ENCODE measurements at regions not wholly inside any gene's neighbourhood (a gene's known extent, or its start where the extent isn't known, plus 50 kb on each side); places are given as distances from the start of the nearest gene placed in this dataset.

DNA sequence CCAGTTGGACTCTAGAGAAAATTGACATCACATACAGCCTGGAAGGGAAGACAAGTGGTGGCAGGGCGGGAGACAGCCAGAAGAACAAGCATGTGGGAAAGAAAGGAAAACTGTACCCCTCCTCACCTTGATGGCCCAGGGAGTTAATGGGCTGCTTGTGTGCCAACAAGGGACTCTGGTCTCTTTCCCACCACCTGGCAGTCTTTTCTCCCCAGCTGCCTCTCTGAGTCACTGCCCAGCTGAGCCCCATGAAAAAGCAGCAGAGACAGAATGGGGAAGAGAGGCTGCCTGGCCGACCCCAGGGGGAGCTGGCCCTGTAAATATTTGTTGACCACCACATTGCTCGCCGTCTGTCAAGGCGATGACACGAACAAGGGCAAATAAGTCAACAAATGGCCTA is 359.4 kb downstream of the ENC1 start:
- no peak for DNase-seq
- H3K4me3 ChIP-seq: no peak overlapping the region
- intact Hi-C loops (cut with DNase I): no loop called here
- no peaks in the 10 kb centered on the region for H3K27me3 ChIP-seq
- H3K9ac ChIP-seq (ENCODE audit: low read depth in 2 of 2, low read length in 2 of 2): no peak overlapping the region
- no peaks in the 10 kb centered on the region for H3K4me1 ChIP-seq
- no peaks in the 10 kb centered on the region for H3K9me3 ChIP-seq
- no peak overlapping the region for H3K27ac ChIP-seq
- H3K36me3 ChIP-seq: no peaks in the 10 kb centered on the region
- TF ChIP-seq, protein P1, sequence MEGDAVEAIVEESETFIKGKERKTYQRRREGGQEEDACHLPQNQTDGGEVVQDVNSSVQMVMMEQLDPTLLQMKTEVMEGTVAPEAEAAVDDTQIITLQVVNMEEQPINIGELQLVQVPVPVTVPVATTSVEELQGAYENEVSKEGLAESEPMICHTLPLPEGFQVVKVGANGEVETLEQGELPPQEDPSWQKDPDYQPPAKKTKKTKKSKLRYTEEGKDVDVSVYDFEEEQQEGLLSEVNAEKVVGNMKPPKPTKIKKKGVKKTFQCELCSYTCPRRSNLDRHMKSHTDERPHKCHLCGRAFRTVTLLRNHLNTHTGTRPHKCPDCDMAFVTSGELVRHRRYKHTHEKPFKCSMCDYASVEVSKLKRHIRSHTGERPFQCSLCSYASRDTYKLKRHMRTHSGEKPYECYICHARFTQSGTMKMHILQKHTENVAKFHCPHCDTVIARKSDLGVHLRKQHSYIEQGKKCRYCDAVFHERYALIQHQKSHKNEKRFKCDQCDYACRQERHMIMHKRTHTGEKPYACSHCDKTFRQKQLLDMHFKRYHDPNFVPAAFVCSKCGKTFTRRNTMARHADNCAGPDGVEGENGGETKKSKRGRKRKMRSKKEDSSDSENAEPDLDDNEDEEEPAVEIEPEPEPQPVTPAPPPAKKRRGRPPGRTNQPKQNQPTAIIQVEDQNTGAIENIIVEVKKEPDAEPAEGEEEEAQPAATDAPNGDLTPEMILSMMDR (IDR thresholded peaks at IDR 0.05): no peak

DNA sequence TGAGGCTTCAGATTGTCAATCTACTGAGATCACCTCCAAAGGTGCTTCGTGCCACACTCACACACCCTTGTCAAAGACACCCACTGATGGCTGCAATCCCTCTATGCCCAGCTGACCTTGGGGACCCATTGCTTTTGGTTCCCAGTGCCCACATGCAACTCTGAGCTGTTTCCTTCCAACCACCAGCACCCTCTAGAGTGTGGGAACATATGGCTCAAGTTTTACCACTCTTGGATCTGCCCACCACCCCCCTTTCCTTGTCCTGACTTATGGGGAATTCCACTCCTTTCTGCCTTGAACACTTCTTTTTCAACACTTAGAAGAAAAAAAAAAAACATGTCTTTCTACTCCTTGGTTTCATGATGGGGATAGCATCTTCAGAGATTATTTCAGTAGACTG is 360.2 kb downstream of the ENC1 start:
- Histone ChIP-seq H3K4me1 (no peaks in the 10 kb centered on the region), H3K4me3 (no peak overlapping the region), H3K9ac (ENCODE audit: low read depth in 2 of 2, low read length in 2 of 2) (no peak overlapping the region), H3K27me3 (no peaks in the 10 kb centered on the region), H3K27ac (no peak overlapping the region), H3K36me3 (no peaks in the 10 kb centered on the region), H3K9me3 (no peaks in the 10 kb centered on the region)
- DNase-seq: no peak
- TF ChIP-seq, protein P1 (IDR thresholded peaks at IDR 0.05): no peak
- intact Hi-C loops (cut with DNase I): no loop called here

DNA sequence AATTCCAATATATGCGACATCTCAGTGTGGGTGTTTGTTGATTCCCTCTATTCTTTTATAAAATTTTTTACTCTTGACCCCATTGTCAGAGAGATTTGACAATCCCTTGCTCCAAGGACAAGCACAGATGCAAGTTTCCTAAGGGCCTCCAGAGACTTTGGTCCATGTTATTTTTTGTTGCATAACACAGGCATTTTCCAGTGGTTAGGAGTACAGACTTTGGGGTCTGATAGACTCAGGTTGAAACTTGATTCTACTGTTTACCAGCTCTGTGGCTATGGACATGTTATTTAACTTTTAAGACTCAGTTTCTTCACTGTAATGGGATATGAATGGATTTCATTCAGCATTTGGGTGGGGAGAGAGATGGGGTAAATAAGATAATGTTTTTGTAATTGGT is 361.3 kb downstream of the ENC1 start:
- TF ChIP-seq, protein P1 (IDR thresholded peaks at IDR 0.05): no peak
- no peak for DNase-seq
- no peaks in the 10 kb centered on the region for H3K4me1 ChIP-seq
- H3K9ac ChIP-seq (ENCODE audit: low read depth in 2 of 2, low read length in 2 of 2): no peak overlapping the region
- no peak overlapping the region for H3K27ac ChIP-seq
- no peaks in the 10 kb centered on the region for H3K27me3 ChIP-seq
- no peaks in the 10 kb centered on the region for H3K36me3 ChIP-seq
- H3K9me3 ChIP-seq: no peaks in the 10 kb centered on the region
- intact Hi-C loops (cut with DNase I): no loop called here
- H3K4me3 ChIP-seq: no peak overlapping the region

DNA sequence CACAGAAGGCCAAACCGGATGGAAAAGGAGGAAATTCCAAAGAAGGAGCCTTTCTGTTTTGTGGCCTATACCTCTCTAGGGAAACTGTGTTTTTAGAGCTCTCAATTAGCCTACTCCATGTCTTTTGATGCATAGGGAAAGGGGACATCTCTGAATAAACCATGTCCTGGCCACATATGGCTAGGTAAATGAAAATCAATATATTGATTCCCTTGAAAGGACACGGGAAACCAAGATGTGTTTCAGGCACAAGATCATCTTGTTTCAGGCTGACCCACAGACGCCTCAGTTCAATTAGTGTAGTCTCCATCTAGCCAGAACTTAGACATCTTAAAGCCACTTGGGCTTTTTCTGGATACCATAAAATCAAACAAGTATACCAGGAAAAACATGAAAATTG is 363.1 kb downstream of the ENC1 start:
- Histone ChIP-seq H3K9me3 (no peaks in the 10 kb centered on the region), H3K36me3 (no peaks in the 10 kb centered on the region), H3K4me3 (no peak overlapping the region), H3K27ac (no peak overlapping the region), H3K4me1 (no peaks in the 10 kb centered on the region), H3K27me3 (no peaks in the 10 kb centered on the region), H3K9ac (ENCODE audit: low read depth in 2 of 2, low read length in 2 of 2) (no peak overlapping the region)
- TF ChIP-seq, protein P1 (IDR thresholded peaks at IDR 0.05): no peak
- intact Hi-C loops (cut with DNase I): no loop called here
- no peak for DNase-seq

DNA sequence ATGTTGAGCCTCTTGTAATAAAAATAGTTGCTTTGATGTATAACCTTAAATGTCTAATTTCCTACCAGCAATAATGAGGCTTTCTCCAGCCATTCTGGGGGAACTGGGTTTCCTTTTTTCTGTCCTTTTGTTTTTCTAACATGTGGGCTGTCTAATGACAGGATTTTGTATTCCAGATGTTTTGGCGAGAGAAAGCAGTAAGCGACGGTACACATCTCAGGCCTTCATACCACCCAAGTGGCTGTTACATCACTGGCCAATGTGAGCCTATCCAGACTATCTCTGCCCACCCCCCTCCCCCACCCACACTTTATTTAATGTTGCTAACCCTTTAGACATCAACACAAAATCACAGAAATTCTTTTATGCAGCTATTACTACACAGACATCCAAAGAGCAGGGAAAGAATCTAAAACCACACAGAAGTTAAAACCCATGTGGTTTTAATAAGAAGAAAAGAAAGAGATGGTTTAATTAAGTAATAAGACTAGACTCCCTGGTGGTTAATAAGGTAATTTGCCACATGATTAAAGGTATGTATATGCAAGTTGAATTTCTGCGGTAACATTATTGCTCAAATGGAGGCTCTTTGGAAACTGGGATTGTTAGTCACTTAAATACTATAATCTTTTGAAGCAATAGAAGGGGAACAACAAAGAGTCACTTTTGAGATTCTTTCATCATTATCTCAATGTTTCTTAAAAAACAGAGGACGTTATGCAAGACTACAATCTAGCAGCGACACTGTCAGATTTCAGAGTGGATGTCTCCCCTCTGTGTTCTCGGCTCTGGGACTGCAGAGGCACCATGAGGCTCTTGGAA is 365.1 kb downstream of the ENC1 start:
- H3K9me3 ChIP-seq: no peaks in the 10 kb centered on the region
- H3K27me3 ChIP-seq: no peaks in the 10 kb centered on the region
- no peaks in the 10 kb centered on the region for H3K36me3 ChIP-seq
- DNase-seq: no peak
- TF ChIP-seq, protein P1 (IDR thresholded peaks at IDR 0.05): no peak
- no peak overlapping the region for H3K4me3 ChIP-seq
- H3K4me1 ChIP-seq: no peaks in the 10 kb centered on the region
- intact Hi-C loops (cut with DNase I): no loop called here
- no peak overlapping the region for H3K9ac ChIP-seq (ENCODE audit: low read depth in 2 of 2, low read length in 2 of 2)
- peak overlapping the region; percentile 29 for H3K27ac ChIP-seq

Measured in colonic mucosa (tissue), 4 donors.